CD4-positive, alpha-beta memory T cell (primary cell): ENCODE measurements at regions not wholly inside any gene's neighbourhood (a gene's known extent, or its start where the extent isn't known, plus 50 kb on each side); places are given as distances from the start of the nearest gene placed in this dataset.
A peak's percentile ranks its signal among the peaks of the same experiment; 100 is the strongest.

Source experiments
- CTCF ChIA-PET: fragments of 350-600 bp; sonication (Branson Sonifier 250); formaldehyde crosslinking; loops from one replicate; lab custom pipeline; 2021; ENCODE audit warnings: inconsistent platforms; ENCODE audit not compliant: partially characterized antibody; lab: Charles Lee
- POLR2A ChIA-PET: fragments of 350-600 bp; sonication (Branson Sonifier 250); formaldehyde crosslinking; loops from one replicate; lab custom pipeline; 2021; ENCODE audit not compliant: partially characterized antibody; lab: Charles Lee
- DNase-seq, 5 donors: peaks; one replicate each; pipeline versions ENCODE4 v3.0.0 to v3.0.0-alpha.2; 2020 to 2022; ENCODE audit warnings: mixed read lengths in 1 of 5
- H3K27ac ChIP-seq: one replicate; pipeline ENCODE4 v1.7.0; 2013; ENCODE audit warnings: low read depth, low read length
- H3K27me3 ChIP-seq: 2 replicates; pipeline ENCODE4 v1.7.0; 2013; ENCODE audit warnings: mild to moderate bottlenecking, low read length, moderate library complexity; ENCODE audit not compliant: insufficient read depth
- H3K36me3 ChIP-seq: 2 replicates; pipeline ENCODE4 v1.7.0; 2013; ENCODE audit warnings: mild to moderate bottlenecking, low read length, moderate library complexity; ENCODE audit not compliant: insufficient read depth
- H3K4me1 ChIP-seq: 2 replicates; pipeline ENCODE4 v1.7.0; 2013; ENCODE audit warnings: mild to moderate bottlenecking, low read length, moderate library complexity; ENCODE audit not compliant: insufficient read depth
- H3K4me3 ChIP-seq, 2 donors: one replicate each; pipeline ENCODE4 v1.7.0; 2013; ENCODE audit warnings: low read length in 2 of 2, mild to moderate bottlenecking in 1 of 2
- H3K9me3 ChIP-seq, 2 donors: one replicate each; pipeline ENCODE4 v1.7.0; 2013; ENCODE audit warnings: low read length in 2 of 2, control low read depth in 1 of 2; ENCODE audit not compliant: control insufficient read depth in 1 of 2
- H3K27ac Mint-ChIP-seq, 7 donors: one replicate each; pipeline ENCODE4 v1.8.0; 2020 to 2021; ENCODE audit warnings: mixed read lengths in 7 of 7, mild to moderate bottlenecking in 6 of 7, inconsistent platforms in 3 of 7, moderate library complexity in 3 of 7
- H3K27me3 Mint-ChIP-seq, 2 donors: one replicate each; pipeline ENCODE4 v1.8.0; 2020 to 2021; ENCODE audit warnings: mixed read lengths in 2 of 2
- H3K36me3 Mint-ChIP-seq, 2 donors: one replicate each; pipeline ENCODE4 v1.8.0; 2020 to 2021; ENCODE audit warnings: mixed read lengths in 2 of 2, inconsistent platforms in 1 of 2, mild to moderate bottlenecking in 1 of 2
- H3K4me1 Mint-ChIP-seq, 4 donors: one replicate each; pipeline ENCODE4 v1.8.0; 2020 to 2021; ENCODE audit warnings: mixed read lengths in 4 of 4, mild to moderate bottlenecking in 1 of 4
- H3K4me3 Mint-ChIP-seq, 8 donors: one replicate each; pipeline ENCODE4 v1.8.0; 2020 to 2021; ENCODE audit warnings: mixed read lengths in 8 of 8, mild to moderate bottlenecking in 7 of 8, moderate library complexity in 6 of 8, inconsistent platforms in 3 of 8
- H3K9me3 Mint-ChIP-seq, 8 donors: one replicate each; pipeline ENCODE4 v1.8.0; 2020 to 2021; ENCODE audit warnings: mixed read lengths in 8 of 8, mild to moderate bottlenecking in 5 of 8, inconsistent platforms in 3 of 8, moderate library complexity in 1 of 8
- intact Hi-C: fragments of 100-400 bp; cut with micrococcal nuclease; formaldehyde crosslinking; loops from one replicate; pipeline ENCODE4 v1.15.1; 2023

- no peaks in the 10 kb centered on the region for H3K9me3 ChIP-seq
- no peak overlapping the region for H3K27ac ChIP-seq
- no peak overlapping the region for H3K4me3 Mint-ChIP-seq
- H3K4me1 Mint-ChIP-seq, result no peaks in the 10 kb centered on the region
- no peak for DNase-seq
- H3K27ac Mint-ChIP-seq, result no peak overlapping the region
- no peak overlapping the region for H3K4me3 ChIP-seq
- H3K36me3 ChIP-seq, result no peaks in the 10 kb centered on the region
- ChIA-PET POLR2A (no interaction called here), CTCF (interaction anchor here (1.4 kb wide), 1 partner anchor 26 kb away, joined by 4 read pairs; no protein-coding TSS in a partner anchor)
- H3K27me3 ChIP-seq, result no peaks in the 10 kb centered on the region
- no peaks in the 10 kb centered on the region for H3K9me3 Mint-ChIP-seq
- intact Hi-C loops, result no loop called here
- no peaks in the 10 kb centered on the region for H3K27me3 Mint-ChIP-seq
- H3K36me3 Mint-ChIP-seq, result no peaks in the 10 kb centered on the region
- no peaks in the 10 kb centered on the region for H3K4me1 ChIP-seq
Measured at GRCh38 chr12:74915718-74916117, 293.9 kb downstream of the KCNC2 start.

GRCh38 chr12:74917743-74918142 is 291.9 kb downstream of the KCNC2 start:
- Mint-ChIP-seq H3K9me3 (peaks cover 0 to 4% (median 0%) of the 10 kb centered on the region in 8 donors), H3K27ac (no peak overlapping the region)
- CTCF ChIA-PET, result no interaction called here

DNA sequence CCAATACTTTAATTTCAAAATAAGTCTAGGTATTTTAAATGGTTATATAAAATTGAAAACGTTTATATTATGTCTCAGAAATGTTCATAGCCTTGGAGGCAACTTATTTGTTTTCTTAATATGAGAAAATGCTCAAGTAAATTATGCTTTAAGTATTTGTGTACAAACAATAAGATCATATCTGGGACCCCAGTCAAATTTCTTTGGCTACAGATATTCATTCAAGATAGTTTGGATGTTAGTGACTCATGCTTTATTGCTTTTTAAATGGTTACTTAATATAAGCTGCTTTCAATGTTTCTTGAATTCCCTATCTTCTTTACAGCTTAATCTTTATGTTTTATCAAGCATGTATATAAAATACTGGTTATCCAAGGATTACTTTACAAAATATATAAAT is 291.3 kb downstream of the KCNC2 start:
- no peaks in the 10 kb centered on the region for H3K36me3 Mint-ChIP-seq
- ChIA-PET CTCF (no interaction called here), POLR2A (no interaction called here)
- H3K4me3 ChIP-seq, result no peak overlapping the region
- no peak overlapping the region for H3K27ac ChIP-seq
- H3K27ac Mint-ChIP-seq, result no peak overlapping the region
- H3K9me3 Mint-ChIP-seq, result peaks cover 0 to 5% (median 0%) of the 10 kb centered on the region in 8 donors
- no peak overlapping the region for H3K4me3 Mint-ChIP-seq
- H3K36me3 ChIP-seq, result no peaks in the 10 kb centered on the region
- H3K27me3 ChIP-seq, result no peaks in the 10 kb centered on the region
- H3K27me3 Mint-ChIP-seq, result no peaks in the 10 kb centered on the region
- DNase-seq, result no peak
- H3K4me1 Mint-ChIP-seq, result peaks cover 0 to under 1% (median 0%) of the 10 kb centered on the region in 4 donors
- H3K9me3 ChIP-seq, result no peaks in the 10 kb centered on the region
- intact Hi-C loops, result no loop called here
- H3K4me1 ChIP-seq, result no peaks in the 10 kb centered on the region

More at GRCh38 chr12:74917743-74918142, 291.9 kb downstream of the KCNC2 start:
- Histone ChIP-seq H3K36me3 (no peaks in the 10 kb centered on the region), H3K4me1 (no peaks in the 10 kb centered on the region), H3K4me3 (no peak overlapping the region), H3K27ac (no peak overlapping the region), H3K27me3 (no peaks in the 10 kb centered on the region), H3K9me3 (no peaks in the 10 kb centered on the region)
- no peaks in the 10 kb centered on the region for H3K36me3 Mint-ChIP-seq
- intact Hi-C loops, result no loop called here
- no peak for DNase-seq
- H3K27me3 Mint-ChIP-seq, result no peaks in the 10 kb centered on the region
- H3K4me3 Mint-ChIP-seq, result no peak overlapping the region
- POLR2A ChIA-PET, result no interaction called here
- no peaks in the 10 kb centered on the region for H3K4me1 Mint-ChIP-seq

DNA sequence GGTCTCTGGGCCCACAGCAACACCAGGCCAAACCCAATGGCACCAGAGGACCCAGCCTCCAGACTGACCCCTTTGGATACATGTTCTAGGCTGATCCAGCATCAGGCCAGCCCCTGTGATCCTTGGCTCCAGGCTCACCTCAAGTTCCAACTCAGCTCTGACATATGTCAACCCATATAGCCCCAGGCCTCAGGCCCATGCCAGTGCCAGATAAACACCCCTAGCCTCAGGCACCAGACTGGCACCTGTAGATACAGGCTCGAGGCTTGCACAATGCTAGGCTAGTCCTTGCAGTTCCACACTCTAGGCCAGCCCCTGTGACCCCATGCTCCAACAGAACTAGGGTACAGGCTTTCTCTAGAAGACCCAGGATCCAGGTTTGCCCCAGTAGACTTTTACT is 287.5 kb downstream of the KCNC2 start:
- Mint-ChIP-seq H3K9me3 (peaks cover 0 to 12% (median 7%) of the 10 kb centered on the region in 8 donors), H3K27ac (no peak overlapping the region), H3K27me3 (no peaks in the 10 kb centered on the region), H3K4me1 (peaks cover 0 to 1% (median 0%) of the 10 kb centered on the region in 4 donors), H3K36me3 (no peaks in the 10 kb centered on the region), H3K4me3 (no peak overlapping the region)
- intact Hi-C loops, result no loop called here
- Histone ChIP-seq H3K4me1 (no peaks in the 10 kb centered on the region), H3K27me3 (no peaks in the 10 kb centered on the region), H3K27ac (no peak overlapping the region), H3K4me3 (no peak overlapping the region), H3K36me3 (no peaks in the 10 kb centered on the region), H3K9me3 (no peaks in the 10 kb centered on the region)
- ChIA-PET CTCF (no interaction called here), POLR2A (no interaction called here)
- DNase-seq, result no peak

DNA sequence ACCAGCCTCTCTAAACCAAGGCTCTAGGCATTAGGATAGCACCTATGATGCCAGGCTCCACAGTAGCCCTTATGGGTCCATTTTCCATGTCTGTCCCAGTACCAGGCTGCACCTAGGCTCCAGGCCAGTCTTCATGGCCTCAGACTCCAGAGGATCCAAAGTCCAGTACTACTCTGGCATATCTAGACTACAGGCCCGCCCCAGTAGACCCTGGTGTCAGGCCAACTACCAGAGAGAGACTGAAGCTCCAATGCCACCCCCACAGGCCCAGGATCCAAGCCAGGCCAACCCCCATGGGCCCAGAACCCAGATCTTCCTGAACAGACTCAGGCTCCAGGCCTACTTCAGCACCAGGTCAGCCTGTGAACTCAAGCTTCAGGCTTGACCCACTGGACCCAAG is 287.0 kb downstream of the KCNC2 start:
- no peak for DNase-seq
- H3K27me3 ChIP-seq, result no peaks in the 10 kb centered on the region
- H3K36me3 ChIP-seq, result no peaks in the 10 kb centered on the region
- peaks cover 0 to 12% (median 8%) of the 10 kb centered on the region in 8 donors for H3K9me3 Mint-ChIP-seq
- H3K4me3 Mint-ChIP-seq, result no peak overlapping the region
- peaks cover 0 to 1% (median 0%) of the 10 kb centered on the region in 4 donors for H3K4me1 Mint-ChIP-seq
- H3K4me3 ChIP-seq, result no peak overlapping the region
- no peak overlapping the region for H3K27ac ChIP-seq
- H3K27ac Mint-ChIP-seq, result no peak overlapping the region
- no peaks in the 10 kb centered on the region for H3K36me3 Mint-ChIP-seq
- ChIA-PET POLR2A (no interaction called here), CTCF (no interaction called here)
- H3K9me3 ChIP-seq, result no peaks in the 10 kb centered on the region
- intact Hi-C loops, result no loop called here
- no peaks in the 10 kb centered on the region for H3K27me3 Mint-ChIP-seq
- no peaks in the 10 kb centered on the region for H3K4me1 ChIP-seq

DNA sequence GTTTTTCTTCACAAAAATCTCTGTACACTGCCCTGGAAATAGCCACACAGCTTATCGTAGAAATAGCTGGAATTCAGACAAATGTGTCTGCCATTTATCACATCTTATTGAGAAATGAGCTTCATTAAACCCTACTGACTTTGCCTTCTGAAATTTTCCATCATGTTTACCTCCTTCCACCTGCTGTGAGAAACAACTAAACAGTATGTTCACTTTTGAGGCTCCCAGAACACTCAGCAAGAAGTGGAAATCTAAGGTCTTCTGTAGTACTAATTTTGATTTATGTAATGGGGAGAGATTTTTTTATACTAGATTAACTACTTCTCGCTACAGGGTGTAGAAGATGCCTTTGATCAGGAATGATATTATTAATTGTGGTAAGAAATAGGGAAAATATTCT is 268.0 kb downstream of the KCNC2 start:
- Histone ChIP-seq H3K4me1 (peaks cover 22% of the 10 kb centered on the region), H3K4me3 (no peak overlapping the region), H3K36me3 (no peaks in the 10 kb centered on the region), H3K9me3 (no peaks in the 10 kb centered on the region), H3K27me3 (no peaks in the 10 kb centered on the region), H3K27ac (no peak overlapping the region)
- Mint-ChIP-seq H3K4me1 (peaks cover 13 to 21% (median 16%) of the 10 kb centered on the region in 4 donors), H3K9me3 (peaks cover 0 to 2% (median 0%) of the 10 kb centered on the region in 8 donors), H3K4me3 (no peak overlapping the region), H3K36me3 (no peaks in the 10 kb centered on the region), H3K27ac (no peak overlapping the region), H3K27me3 (no peaks in the 10 kb centered on the region)
- DNase-seq, result no peak
- intact Hi-C loops, result no loop called here
- ChIA-PET CTCF (no interaction called here), POLR2A (no interaction called here)

DNA sequence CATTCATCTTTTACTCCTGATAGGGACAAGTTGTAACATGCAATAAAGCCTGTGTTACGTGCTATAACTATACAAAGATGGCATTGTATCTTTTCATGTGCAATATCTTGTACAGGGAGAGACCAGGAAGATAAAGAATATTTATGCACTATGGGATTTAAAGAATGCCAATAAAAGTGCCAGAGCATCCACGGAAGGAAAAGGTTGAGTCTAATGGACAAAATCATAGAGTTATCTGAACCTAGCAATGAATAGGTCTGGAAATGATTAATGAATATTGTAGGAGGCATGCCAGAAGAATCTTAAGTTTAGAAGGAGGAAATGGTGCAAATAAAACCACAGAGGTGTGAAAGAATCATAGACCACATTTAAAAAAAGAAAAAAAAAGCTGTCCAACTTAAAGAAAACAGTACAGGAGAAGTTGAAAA is 263.9 kb downstream of the KCNC2 start:
- DNase-seq, result peak in 4 of 5 donors; percentile 46 to 58 (median 54)
- Histone ChIP-seq H3K4me3 (no peak overlapping the region), H3K27me3 (no peaks in the 10 kb centered on the region), H3K4me1 (peaks cover 25% of the 10 kb centered on the region), H3K27ac (no peak overlapping the region), H3K36me3 (no peaks in the 10 kb centered on the region), H3K9me3 (no peaks in the 10 kb centered on the region)
- Mint-ChIP-seq H3K4me1 (peaks cover 15 to 21% (median 19%) of the 10 kb centered on the region in 4 donors), H3K36me3 (no peaks in the 10 kb centered on the region), H3K9me3 (no peaks in the 10 kb centered on the region), H3K27me3 (no peaks in the 10 kb centered on the region), H3K4me3 (peak overlapping the region; percentile 41 to 82 (median 70)), H3K27ac (peak overlapping the region in 6 of 7 donors; percentile 23 to 85 (median 50))
- ChIA-PET CTCF (no interaction called here), POLR2A (no interaction called here)
- intact Hi-C loops, result loop anchor here (2.0 to 5.0 kb wide), 2 partner anchors 45 to 53 kb away; no protein-coding TSS in a partner anchor
